ENCODE measurements at regions not wholly inside any gene's neighbourhood (a gene's known extent, or its start where the extent isn't known, plus 50 kb on each side); places are given as distances from the start of the nearest gene placed in this dataset.
A peak's percentile ranks its signal among the peaks of the same experiment; 100 is the strongest.
"Not testable (repeated sequence)": the region's sequence is repeated elsewhere in the genome, so short reads cannot be mapped to it uniquely, and the experiment has no call there.

- DNase-seq (ENCODE audit: low spot score), result no peak
Observed at GRCh38 chr20:51188941-51189340, 166.0 kb upstream of the KCNG1 start.

GRCh38 chr20:51187261-51187660 is 164.4 kb upstream of the KCNG1 start:
- DNase-seq (ENCODE audit: low spot score), result no peak

DNA sequence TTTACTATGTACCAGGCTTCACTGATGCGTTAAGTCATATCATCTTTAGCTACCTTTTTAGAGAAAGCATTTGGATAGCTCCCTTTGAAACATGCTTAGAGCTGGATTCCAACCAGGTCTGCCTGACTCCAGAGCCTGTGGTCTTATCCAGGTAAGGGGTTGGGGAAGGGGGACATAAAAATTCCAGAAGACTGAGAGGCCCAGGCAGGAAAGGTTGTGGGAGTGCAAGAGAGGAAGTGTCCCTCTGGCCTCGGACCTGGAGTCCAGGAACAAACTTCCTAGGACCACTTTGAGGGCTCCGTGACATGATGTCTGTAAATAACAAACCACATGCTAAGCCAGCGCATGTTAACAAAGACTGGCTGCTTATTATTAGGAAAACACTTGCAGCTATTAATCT is 163.0 kb upstream of the KCNG1 start:
- no peak for DNase-seq (ENCODE audit: low spot score)

DNA sequence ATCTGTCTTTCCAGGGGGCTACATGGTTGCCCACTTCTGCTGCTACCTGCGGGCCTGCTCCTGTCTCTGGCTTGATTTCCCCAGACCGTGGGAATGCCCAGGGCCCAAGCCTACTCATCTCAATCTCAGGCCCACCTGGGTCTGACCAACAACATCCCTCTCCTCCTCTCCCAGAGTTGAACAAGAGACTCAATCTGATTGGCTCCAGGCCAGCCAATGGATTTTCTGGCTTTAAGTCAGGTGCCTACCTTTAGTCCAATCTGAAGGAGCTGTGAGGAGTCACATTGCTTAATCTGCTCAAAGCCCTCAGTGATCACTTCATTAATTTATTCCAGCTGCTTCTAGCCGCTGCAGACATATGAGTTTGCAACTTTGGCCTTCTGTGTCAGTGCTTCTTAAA is 162.4 kb upstream of the KCNG1 start:
- no peak for DNase-seq (ENCODE audit: low spot score)

GRCh38 chr20:51184289-51184688 is 161.4 kb upstream of the KCNG1 start:
- no peak for DNase-seq (ENCODE audit: low spot score)

GRCh38 chr20:51183451-51183850 is 160.5 kb upstream of the KCNG1 start:
- DNase-seq (ENCODE audit: low spot score), result no peak

- no peak for DNase-seq (ENCODE audit: low spot score)
Observed at GRCh38 chr20:51182571-51182970, 159.7 kb upstream of the KCNG1 start.

- no peak for DNase-seq (ENCODE audit: low spot score)
Observed at GRCh38 chr20:51178153-51178552, 155.2 kb upstream of the KCNG1 start.

GRCh38 chr20:51176876-51177275 is 154.0 kb upstream of the KCNG1 start:
- DNase-seq (ENCODE audit: low spot score), result no peak

GRCh38 chr20:51176446-51176845 is 153.5 kb upstream of the KCNG1 start:
- no peak for DNase-seq (ENCODE audit: low spot score)

DNA sequence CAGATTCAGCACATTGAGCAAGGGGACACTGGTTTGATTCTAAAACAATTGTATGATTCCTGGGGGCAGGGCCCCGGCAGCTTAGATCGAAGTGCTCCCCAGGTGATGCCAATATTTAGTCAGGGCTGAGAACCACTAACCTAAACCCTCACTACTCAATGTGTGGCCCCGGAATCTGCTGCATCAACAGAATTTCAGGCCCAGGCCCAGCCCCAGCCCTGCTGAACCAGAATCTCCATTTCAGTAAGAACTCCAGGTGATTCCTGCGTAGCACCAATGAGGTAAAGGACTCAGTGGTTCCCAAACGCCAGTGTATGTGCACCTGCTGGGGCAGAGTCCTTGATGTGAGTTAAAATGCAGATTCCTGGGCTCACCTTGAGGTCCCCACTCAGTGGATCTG is 152.8 kb upstream of the KCNG1 start:
- DNase-seq (ENCODE audit: low spot score), result no peak

GRCh38 chr20:51175156-51175555 is 152.2 kb upstream of the KCNG1 start:
- DNase-seq (ENCODE audit: low spot score), result no peak

- DNase-seq (ENCODE audit: low spot score), result no peak
Observed at GRCh38 chr20:51174536-51174935, 151.6 kb upstream of the KCNG1 start.

DNA sequence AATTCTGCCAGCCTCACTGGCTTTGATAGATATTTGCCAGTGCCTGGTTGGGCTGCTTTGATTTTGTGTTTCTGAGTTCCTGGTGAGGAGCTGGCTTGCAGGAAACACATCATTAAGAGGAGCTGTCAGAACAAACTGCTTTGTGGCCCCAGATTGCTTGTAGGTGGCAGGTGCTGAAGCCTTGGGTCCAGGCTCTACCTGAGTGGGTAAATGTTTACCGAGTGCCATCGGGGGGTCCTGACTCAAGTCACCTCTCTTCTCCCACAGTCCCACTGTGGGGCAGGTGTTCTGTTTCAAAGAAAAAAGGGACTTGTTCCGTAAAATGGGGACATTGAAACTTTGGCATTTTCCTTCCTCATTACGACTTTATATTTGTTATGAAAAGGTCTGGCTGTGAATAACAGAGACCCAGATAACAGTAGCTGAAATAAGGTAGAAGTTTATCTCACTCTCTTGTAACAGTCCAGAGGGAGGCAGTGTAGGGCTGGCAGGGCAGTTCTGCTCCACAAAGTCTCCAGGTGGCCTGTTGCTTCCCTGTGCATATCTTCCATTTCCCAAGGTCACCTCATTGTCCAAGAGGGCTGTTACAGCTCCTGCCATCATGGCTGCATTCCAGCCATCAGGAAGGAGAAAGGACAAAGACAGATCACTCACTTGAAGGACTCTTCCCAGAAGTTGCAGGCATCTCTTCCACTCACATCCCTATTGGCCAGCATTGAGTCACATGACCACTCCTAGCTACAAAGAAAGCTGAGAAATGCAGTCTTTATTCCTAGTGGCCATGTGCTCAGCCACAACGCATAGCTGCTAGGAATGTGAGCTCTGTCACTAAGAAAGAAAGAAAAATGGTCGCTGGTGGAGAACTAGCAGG is 149.9 kb upstream of the KCNG1 start:
- DNase-seq (ENCODE audit: low spot score), result no peak

DNA sequence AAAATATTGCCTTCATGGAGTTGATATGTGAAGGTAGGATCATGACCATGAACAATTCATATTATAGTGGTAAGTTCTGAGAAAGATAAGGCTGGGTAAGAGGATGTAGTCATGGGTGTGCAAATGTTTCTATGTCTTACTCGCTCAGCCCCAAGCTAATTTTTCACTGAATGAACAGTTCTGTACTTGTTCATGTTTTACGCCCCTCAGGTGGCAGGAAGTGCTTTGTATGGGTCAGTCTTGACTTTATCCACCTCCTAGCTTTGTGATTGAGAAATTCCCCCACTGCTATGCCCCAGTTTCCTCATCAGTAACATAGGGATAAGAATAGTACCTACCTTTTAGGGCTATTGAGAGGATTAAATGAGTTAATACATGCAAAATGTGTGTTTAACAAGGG is 148.2 kb upstream of the KCNG1 start:
- DNase-seq (ENCODE audit: low spot score), result peak; percentile 1

DNA sequence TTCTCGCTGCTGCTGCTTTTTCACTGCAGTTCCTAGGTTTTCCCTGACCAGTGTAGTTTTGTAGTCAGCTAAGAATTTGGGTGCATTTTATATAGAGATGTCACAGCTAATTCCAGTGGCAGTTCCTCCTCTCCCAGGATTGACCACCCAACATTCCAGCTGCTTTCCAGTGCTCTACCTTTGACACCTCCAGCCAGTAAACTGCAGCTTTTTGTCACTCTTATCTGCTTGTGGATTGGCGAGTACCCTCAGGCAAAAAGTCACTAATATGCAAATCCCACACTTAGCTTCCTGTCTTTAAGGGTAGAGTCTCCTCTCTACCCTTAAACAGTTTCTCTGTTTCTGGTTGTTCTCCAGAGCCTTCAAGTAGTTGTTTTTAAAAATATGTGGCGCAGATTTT is 146.9 kb upstream of the KCNG1 start:
- no peak for DNase-seq (ENCODE audit: low spot score)

DNA sequence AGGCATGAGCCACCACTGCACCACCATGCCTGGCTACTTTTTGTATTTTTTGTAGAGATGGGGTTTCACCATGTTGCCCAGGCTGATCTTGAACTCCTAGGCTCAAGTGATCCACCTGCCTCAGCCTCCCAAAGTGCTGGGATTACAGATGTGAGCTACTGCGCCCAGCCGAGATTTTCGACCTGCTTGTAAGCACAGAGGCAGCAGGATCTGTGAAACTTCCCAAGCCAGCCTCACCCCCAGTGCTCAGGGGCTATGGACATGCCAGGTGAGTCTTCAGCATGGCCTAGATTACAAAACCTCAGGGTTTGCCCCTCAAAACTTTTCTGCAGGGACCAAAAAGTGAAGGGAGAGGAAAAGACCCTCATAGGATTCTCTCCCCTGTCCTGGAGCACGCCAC is 145.0 kb upstream of the KCNG1 start:
- not testable (repeated sequence) for DNase-seq (ENCODE audit: low spot score)

- DNase-seq (ENCODE audit: low spot score), result no peak
Observed at GRCh38 chr20:51166489-51166888, 143.6 kb upstream of the KCNG1 start.

DNA sequence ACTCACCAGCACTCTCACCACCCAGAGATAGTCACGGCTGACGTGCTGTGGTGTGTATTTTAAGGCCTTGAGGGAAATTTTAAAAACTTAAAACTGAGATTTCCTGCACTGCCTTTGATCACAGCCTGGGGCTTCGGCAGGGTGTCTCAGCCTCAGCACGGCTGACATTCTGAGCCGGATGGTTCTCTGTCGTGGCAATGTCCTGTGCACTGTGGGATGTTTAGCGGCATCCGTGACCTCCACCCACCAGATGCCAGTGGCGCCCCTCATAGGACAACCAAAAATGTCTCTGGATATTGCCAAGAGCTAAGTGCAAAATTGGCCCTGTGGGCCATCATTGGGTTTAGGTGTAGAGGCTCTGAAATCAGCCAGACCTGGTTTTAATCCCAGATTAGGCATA is 142.2 kb upstream of the KCNG1 start:
- DNase-seq (ENCODE audit: low spot score), result no peak

DNA sequence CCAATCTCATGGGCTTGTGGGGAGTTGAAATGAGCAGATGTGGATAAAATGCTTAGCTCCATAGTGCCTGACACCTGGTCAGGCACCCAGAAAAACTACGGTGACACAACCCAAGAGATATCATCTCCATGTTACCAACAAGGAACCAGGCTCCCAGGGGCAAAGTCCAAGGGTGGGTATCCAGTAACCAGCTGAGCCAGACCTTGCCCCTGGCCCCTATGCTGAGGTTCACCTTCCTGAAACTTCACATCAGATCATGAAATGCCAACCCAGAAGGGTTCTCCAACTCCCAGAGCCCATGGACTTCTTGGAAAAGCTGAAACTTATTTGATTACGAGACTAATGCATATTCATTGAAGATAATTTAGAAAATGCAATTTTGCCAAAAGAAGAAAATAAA is 141.8 kb upstream of the KCNG1 start:
- DNase-seq (ENCODE audit: low spot score), result peak; percentile 54

DNA sequence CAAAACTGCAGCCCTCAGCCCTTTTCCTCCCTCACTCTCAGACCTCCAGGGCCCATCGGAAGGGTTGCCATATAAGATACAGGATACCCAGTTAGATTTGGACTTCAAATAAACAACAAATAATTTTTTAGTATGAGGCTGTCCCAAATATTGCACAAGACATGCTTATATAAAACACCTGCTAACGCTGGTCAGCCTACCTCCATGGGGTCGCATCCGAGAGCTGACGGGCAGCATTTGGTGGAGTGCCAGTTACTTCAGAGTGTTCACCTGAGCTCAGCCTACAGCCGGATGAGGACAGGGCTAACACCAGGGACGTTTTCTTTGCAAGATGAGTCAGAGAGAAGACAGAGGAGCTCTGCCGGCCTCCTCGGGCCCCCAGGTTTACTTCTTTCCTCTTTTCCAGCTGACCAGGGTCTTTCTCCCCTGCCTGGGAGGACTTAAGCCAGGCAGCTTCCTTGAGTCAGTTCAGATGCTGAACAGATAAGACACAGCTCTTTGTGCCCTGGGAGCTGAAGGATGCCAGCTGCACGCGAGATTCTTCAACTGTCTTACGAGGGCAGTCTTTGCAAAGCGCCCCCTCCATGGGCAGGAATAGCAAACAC is 141.2 kb upstream of the KCNG1 start:
- DNase-seq (ENCODE audit: low spot score), result no peak

DNA sequence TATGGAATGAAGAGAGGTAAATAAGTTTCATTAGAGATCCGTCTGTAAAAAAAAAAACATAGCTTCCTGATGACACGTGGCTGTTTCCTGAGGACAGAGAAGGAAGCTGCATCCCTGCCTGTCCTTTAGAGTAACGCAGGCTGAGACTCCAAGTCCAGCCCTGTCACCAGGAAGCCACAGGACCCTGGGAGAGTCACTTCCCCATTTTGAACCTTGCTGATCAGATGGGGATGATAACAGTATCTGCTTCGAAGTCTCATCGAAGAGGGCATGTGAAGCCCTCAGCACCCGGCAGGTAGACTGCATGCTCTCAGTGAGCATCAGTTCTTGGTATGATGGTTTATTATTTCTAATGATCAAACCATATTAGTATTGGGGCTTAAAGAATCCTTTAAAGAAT is 139.1 kb upstream of the KCNG1 start:
- no peak for DNase-seq (ENCODE audit: low spot score)

GRCh38 chr20:51160821-51161220 is 137.9 kb upstream of the KCNG1 start:
- DNase-seq (ENCODE audit: low spot score), result no peak

GRCh38 chr20:51159981-51160380 is 137.1 kb upstream of the KCNG1 start:
- DNase-seq (ENCODE audit: low spot score), result no peak
